PC-3 (cell line): ENCODE measurements at regions not wholly inside any gene's neighbourhood (a gene's known extent, or its start where the extent isn't known, plus 50 kb on each side); places are given as distances from the start of the nearest gene placed in this dataset.

ENCODE experiments used
- ATAC-seq: fragments of 200-7000 bp; cut with Tn5 transposase; 2 replicates; pipeline ENCODE4 v1.9.1; 2020; ENCODE audit warnings: mild to moderate bottlenecking, moderate library complexity
- BruUV-seq: library from RNA; stranded (reverse); fragments of 400-500 nt; replicated peaks from 2 replicates; lab custom pipeline; 2021; lab: Mats Ljungman, UMichigan
- CTCF ChIA-PET: fragments of 300-600 bp; sonication (Branson Sonifier 250); formaldehyde crosslinking; loops from one replicate; lab custom pipeline; 2022; ENCODE audit warnings: antibody characterized with exemption; lab: Charles Lee
- POLR2A ChIA-PET: fragments of 300-600 bp; sonication (Branson Sonifier 250); formaldehyde crosslinking; loops from one replicate; lab custom pipeline; 2022; ENCODE audit warnings: antibody characterized with exemption; ENCODE audit not compliant: unreplicated experiment; lab: Charles Lee
- DNase-seq: peaks from one replicate; pipeline ENCODE4 v3.0.0-alpha.2; 2015
- H2AFZ ChIP-seq: fragments of 300-600 bp; sonication (generic); 2 replicates; pipeline ENCODE4 v1.6.0; 2016; ENCODE audit warnings: antibody characterized with exemption, low read length
- H3F3A ChIP-seq: fragments of 300-600 bp; sonication (generic); one replicate; pipeline ENCODE4 v1.6.0; 2017; ENCODE audit warnings: antibody characterized with exemption, low read length, control low read depth, mild to moderate bottlenecking; ENCODE audit not compliant: unreplicated experiment
- H3K27ac ChIP-seq: fragments of 300-600 bp; sonication (generic); 2 replicates; pipeline ENCODE4 v1.5.1; 2016; ENCODE audit warnings: mild to moderate bottlenecking, low read length
- H3K27me3 ChIP-seq: fragments of 300-600 bp; sonication (generic); 2 replicates; pipeline ENCODE4 v1.6.1; 2016; ENCODE audit warnings: low read length, mixed read lengths
- H3K36me3 ChIP-seq: fragments of 300-600 bp; sonication (generic); 2 replicates; pipeline ENCODE4 v1.6.1; 2016; ENCODE audit warnings: low read depth, mixed run types, low read length, mixed read lengths
- H3K4me1 ChIP-seq: fragments of 300-600 bp; sonication (generic); 2 replicates; pipeline ENCODE4 v1.5.1; 2016; ENCODE audit warnings: low read length; ENCODE audit not compliant: insufficient read depth
- H3K4me2 ChIP-seq: fragments of 300-600 bp; sonication (generic); 2 replicates; pipeline ENCODE4 v1.6.0; 2016; ENCODE audit warnings: low read length
- H3K4me3 ChIP-seq: fragments of 300-600 bp; sonication (generic); 2 replicates; pipeline ENCODE4 v1.5.1; 2016; ENCODE audit warnings: mild to moderate bottlenecking, low read length, mixed read lengths
- H3K79me2 ChIP-seq: fragments of 300-600 bp; sonication (generic); 2 replicates; pipeline ENCODE4 v1.6.1; 2017; ENCODE audit warnings: low read length, mixed read lengths
- H3K9ac ChIP-seq: fragments of 300-600 bp; sonication (generic); 2 replicates; pipeline ENCODE4 v1.6.0; 2016; ENCODE audit warnings: mild to moderate bottlenecking, low read length
- H3K9me2 ChIP-seq: fragments of 300-600 bp; sonication (generic); replicated peaks from 2 replicates; pipeline ENCODE4 v1.6.1; 2016; ENCODE audit warnings: mixed run types, low read length, mixed read lengths
- H3K9me3 ChIP-seq: fragments of 300-600 bp; sonication (generic); 2 replicates; pipeline ENCODE4 v1.6.1; 2016; ENCODE audit warnings: low read length, mixed read lengths
- H4K20me1 ChIP-seq: fragments of 300-600 bp; sonication (generic); 2 replicates; pipeline ENCODE4 v1.6.1; 2016; ENCODE audit warnings: low read length, mixed read lengths
- EZH2 ChIP-seq: fragments of 300-600 bp; sonication (generic); IDR thresholded peaks from one replicate; pipeline ENCODE4 v1.6.1; 2017; ENCODE audit warnings: antibody characterized with exemption, mild to moderate bottlenecking, low read length; ENCODE audit not compliant: unreplicated experiment
- EZH2phosphoT487 ChIP-seq: fragments of 300-600 bp; sonication (generic); IDR thresholded peaks from 2 replicates; pipeline ENCODE4 v1.6.1; 2018; ENCODE audit warnings: mild to moderate bottlenecking, antibody characterized with exemption, low read length, borderline replicate concordance
- intact Hi-C: fragments of 100-400 bp; cut with micrococcal nuclease; formaldehyde crosslinking; loops from 2 replicates; pipeline ENCODE4 v1.9.0; 2023
- TF ChIP-seq, protein P1 (sequence below): fragments of 300-600 bp; sonication (generic); conservative IDR thresholded peaks from 2 replicates; pipeline ENCODE4 v1.5.1; 2017; ENCODE audit warnings: antibody characterized with exemption, low read depth, mild to moderate bottlenecking, low read length

DNA sequence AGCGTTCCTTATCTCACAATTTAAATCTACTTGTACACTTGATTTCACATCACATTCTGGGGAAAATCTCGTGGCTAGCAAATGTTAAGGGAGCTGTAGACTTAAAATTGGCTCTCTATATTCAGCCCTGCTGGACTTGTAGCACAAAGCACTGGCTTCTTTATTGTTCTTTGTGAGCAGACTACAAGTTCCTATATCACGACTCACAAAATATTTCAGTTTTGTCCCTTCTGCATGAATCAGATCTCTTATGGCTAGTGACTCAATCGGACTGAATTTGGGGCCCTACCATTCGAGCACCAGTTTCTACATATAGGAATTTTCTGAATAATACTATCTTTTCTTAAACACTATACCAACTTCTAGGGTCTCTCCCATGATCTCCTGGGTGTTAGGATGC, 390.1 kb downstream of the ADAM29 start:
- Histone ChIP-seq H3K9me3 (no peaks in the 10 kb centered on the region), H3K27me3 (no peaks in the 10 kb centered on the region), H3K4me1 (peaks cover 21% of the 10 kb centered on the region), H3F3A (no peaks in the 10 kb centered on the region), H3K27ac (no peak overlapping the region), H3K4me2 (no peak overlapping the region), H3K36me3 (no peaks in the 10 kb centered on the region), H3K4me3 (no peak overlapping the region), H3K9ac (no peak overlapping the region), H3K79me2 (no peaks in the 10 kb centered on the region), H2AFZ (no peak overlapping the region), H3K9me2 (no peaks in the 10 kb centered on the region), H4K20me1 (no peaks in the 10 kb centered on the region)
- ATAC-seq (peak; percentile 33; the same call in 1 of the 2 replicates), DNase-seq (peak; percentile 35)
- POLR2A ChIA-PET, result no interaction called here
- TF ChIP-seq, protein P1, sequence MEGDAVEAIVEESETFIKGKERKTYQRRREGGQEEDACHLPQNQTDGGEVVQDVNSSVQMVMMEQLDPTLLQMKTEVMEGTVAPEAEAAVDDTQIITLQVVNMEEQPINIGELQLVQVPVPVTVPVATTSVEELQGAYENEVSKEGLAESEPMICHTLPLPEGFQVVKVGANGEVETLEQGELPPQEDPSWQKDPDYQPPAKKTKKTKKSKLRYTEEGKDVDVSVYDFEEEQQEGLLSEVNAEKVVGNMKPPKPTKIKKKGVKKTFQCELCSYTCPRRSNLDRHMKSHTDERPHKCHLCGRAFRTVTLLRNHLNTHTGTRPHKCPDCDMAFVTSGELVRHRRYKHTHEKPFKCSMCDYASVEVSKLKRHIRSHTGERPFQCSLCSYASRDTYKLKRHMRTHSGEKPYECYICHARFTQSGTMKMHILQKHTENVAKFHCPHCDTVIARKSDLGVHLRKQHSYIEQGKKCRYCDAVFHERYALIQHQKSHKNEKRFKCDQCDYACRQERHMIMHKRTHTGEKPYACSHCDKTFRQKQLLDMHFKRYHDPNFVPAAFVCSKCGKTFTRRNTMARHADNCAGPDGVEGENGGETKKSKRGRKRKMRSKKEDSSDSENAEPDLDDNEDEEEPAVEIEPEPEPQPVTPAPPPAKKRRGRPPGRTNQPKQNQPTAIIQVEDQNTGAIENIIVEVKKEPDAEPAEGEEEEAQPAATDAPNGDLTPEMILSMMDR, result no peak
- TF ChIP-seq EZH2phosphoT487 (no peak), EZH2 (no peak)
- CTCF ChIA-PET, result no interaction called here
- intact Hi-C loops, result no loop called here
- BruUV-seq, result no TSS peak

DNA sequence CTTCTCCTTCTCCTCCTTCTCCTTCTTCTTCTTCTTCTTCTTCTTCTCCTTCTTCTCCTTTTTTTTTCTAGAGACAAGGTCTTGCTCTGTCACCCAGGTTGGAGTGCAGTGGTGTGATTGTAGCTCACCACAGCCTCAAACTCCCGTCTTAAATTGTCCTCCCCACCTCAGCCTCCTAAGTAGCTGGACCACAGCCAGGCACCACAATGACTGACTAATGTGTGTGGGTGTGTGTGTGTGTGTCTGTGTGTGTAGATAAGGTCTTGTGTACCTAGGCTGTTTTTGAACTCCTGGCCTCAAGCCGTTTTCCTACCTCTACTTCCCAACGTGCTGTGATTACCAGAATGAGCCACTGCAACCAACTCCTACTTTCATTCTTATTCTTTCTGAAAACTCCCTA, 390.9 kb downstream of the ADAM29 start:
- intact Hi-C loops, result no loop called here
- POLR2A ChIA-PET, result no interaction called here
- H2AFZ ChIP-seq, result no peak overlapping the region

DNA sequence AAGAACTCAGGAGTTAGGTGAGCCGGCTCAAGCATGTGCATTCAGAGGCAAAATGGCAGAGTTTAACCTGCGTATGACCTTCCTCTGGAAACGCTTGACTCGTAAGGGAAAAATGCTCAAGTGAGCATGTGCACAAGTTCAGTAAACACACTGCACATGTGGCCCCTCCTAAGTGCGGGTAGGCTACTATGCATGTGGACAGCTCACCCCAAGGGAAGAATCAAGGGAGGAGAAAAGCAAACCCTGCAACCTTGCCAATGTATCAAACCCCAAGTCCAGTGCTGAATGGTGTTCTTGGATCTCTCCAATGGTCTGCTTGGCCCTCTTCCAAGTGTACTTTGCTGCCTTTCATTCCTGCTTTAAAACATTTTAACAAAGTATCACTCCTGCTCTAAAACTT, 407.1 kb downstream of the ADAM29 start:
- no peak overlapping the region for H3K4me3 ChIP-seq
- H3K36me3 ChIP-seq, result no peaks in the 10 kb centered on the region
- TF ChIP-seq EZH2phosphoT487 (no peak), EZH2 (no peak)
- TF ChIP-seq, protein P1, result no peak
- no peak overlapping the region for H3K9ac ChIP-seq
- no peaks in the 10 kb centered on the region for H3K27me3 ChIP-seq
- no peak overlapping the region for H3K4me2 ChIP-seq
- H3K27ac ChIP-seq, result no peak overlapping the region
- no peak overlapping the region for H2AFZ ChIP-seq
- intact Hi-C loops, result no loop called here
- H3K9me3 ChIP-seq, result no peaks in the 10 kb centered on the region
- no peaks in the 10 kb centered on the region for H3F3A ChIP-seq
- ATAC-seq (no peak), DNase-seq (no peak)
- ChIA-PET POLR2A (no interaction called here), CTCF (no interaction called here)
- H3K79me2 ChIP-seq, result no peaks in the 10 kb centered on the region
- no peaks in the 10 kb centered on the region for H4K20me1 ChIP-seq
- no TSS peak for BruUV-seq
- H3K4me1 ChIP-seq, result no peaks in the 10 kb centered on the region
- H3K9me2 ChIP-seq, result no peaks in the 10 kb centered on the region

More for the DNA sequence above, 390.9 kb downstream of the ADAM29 start:
- CTCF ChIA-PET, result no interaction called here
- H3K4me2 ChIP-seq, result no peak overlapping the region
- H3K9me3 ChIP-seq, result no peaks in the 10 kb centered on the region
- DNase-seq (peak; percentile 43), ATAC-seq (no peak)
- no TSS peak for BruUV-seq
- no peak overlapping the region for H3K4me3 ChIP-seq
- no peak overlapping the region for H3K27ac ChIP-seq
- no peaks in the 10 kb centered on the region for H4K20me1 ChIP-seq
- peaks cover 21% of the 10 kb centered on the region for H3K4me1 ChIP-seq
- H3K27me3 ChIP-seq, result no peaks in the 10 kb centered on the region
- H3K9me2 ChIP-seq, result no peaks in the 10 kb centered on the region
- no peak overlapping the region for H3K9ac ChIP-seq
- no peaks in the 10 kb centered on the region for H3K79me2 ChIP-seq
- H3F3A ChIP-seq, result no peaks in the 10 kb centered on the region
- no peaks in the 10 kb centered on the region for H3K36me3 ChIP-seq
- no peak for TF ChIP-seq EZH2phosphoT487
- no peak for TF ChIP-seq EZH2
- TF ChIP-seq, protein P1, result no peak
